H9 (cell line): ENCODE measurements at regions not wholly inside any gene's neighbourhood (a gene's known extent, or its start where the extent isn't known, plus 50 kb on each side); places are given as distances from the start of the nearest gene placed in this dataset.

Experiments used
- DNase-seq: peaks from one replicate; pipeline ENCODE4 v3.0.0-alpha.2; 2017
- H2AFZ ChIP-seq: one replicate; pipeline ENCODE4 v1.6.1; 2013; ENCODE audit warnings: mild to moderate bottlenecking, low read length, control low read depth, moderate library complexity
- H2AK5ac ChIP-seq: 2 replicates; pipeline ENCODE4 v1.6.1; 2013; ENCODE audit warnings: low read length, control low read depth, mixed read lengths; ENCODE audit not compliant: insufficient read length
- H2BK120ac ChIP-seq: one replicate; pipeline ENCODE4 v1.6.1; 2013; ENCODE audit warnings: low read depth, mild to moderate bottlenecking, low read length, control low read depth, inconsistent platforms; ENCODE audit not compliant: poor library complexity, severe bottlenecking
- H2BK12ac ChIP-seq: 2 replicates; pipeline ENCODE4 v1.6.1; 2013; ENCODE audit warnings: low read length, control low read depth, mixed read lengths, low read depth; ENCODE audit not compliant: insufficient read length
- H2BK15ac ChIP-seq: 2 replicates; pipeline ENCODE4 v1.6.1; 2013; ENCODE audit warnings: low read depth, low read length, control low read depth
- H2BK20ac ChIP-seq: one replicate; pipeline ENCODE4 v1.6.1; 2013; ENCODE audit warnings: low read depth, mild to moderate bottlenecking, low read length, control low read depth, inconsistent platforms; ENCODE audit not compliant: poor library complexity, severe bottlenecking
- H2BK5ac ChIP-seq: 2 replicates; pipeline ENCODE4 v1.6.1; 2013; ENCODE audit warnings: low read length, control low read depth, mixed read lengths; ENCODE audit not compliant: insufficient read length
- H3K14ac ChIP-seq: 2 replicates; pipeline ENCODE4 v1.6.1; 2013; ENCODE audit warnings: low read length, control low read depth; ENCODE audit not compliant: insufficient read depth
- H3K18ac ChIP-seq: 2 replicates; pipeline ENCODE4 v1.6.1; 2013; ENCODE audit warnings: low read depth, mild to moderate bottlenecking, mixed read lengths, low read length, control low read depth; ENCODE audit not compliant: insufficient read length
- H3K23ac ChIP-seq: 2 replicates; pipeline ENCODE4 v1.6.1; 2013; ENCODE audit warnings: low read length, control low read depth, mixed read lengths, low read depth; ENCODE audit not compliant: insufficient read length
- H3K23me2 ChIP-seq: 2 replicates; pipeline ENCODE4 v1.6.1; 2013; ENCODE audit warnings: low read depth, mild to moderate bottlenecking, mixed read lengths, low read length, control low read depth; ENCODE audit not compliant: insufficient read length, poor library complexity, severe bottlenecking
- H3K27ac ChIP-seq: 2 replicates; pipeline ENCODE4 v1.5.1; 2013; ENCODE audit warnings: low read length, control low read depth, mixed read lengths, low read depth; ENCODE audit not compliant: insufficient read length
- H3K27me3 ChIP-seq: 2 replicates; pipeline ENCODE4 v1.6.1; 2013; ENCODE audit warnings: low read length, control low read depth, inconsistent platforms; ENCODE audit not compliant: insufficient read depth
- H3K4ac ChIP-seq: 2 replicates; pipeline ENCODE4 v1.6.1; 2013; ENCODE audit warnings: low read depth, mild to moderate bottlenecking, control low read depth, inconsistent platforms, low read length, moderate library complexity
- H3K4me1 ChIP-seq: 2 replicates; pipeline ENCODE4 v1.6.1; 2013; ENCODE audit warnings: low read length, control low read depth, inconsistent platforms; ENCODE audit not compliant: insufficient read depth
- H3K4me2 ChIP-seq: 2 replicates; pipeline ENCODE4 v1.6.1; 2013; ENCODE audit warnings: low read length, control low read depth, mixed read lengths; ENCODE audit not compliant: insufficient read length, insufficient read depth
- H3K56ac ChIP-seq: 2 replicates; pipeline ENCODE4 v1.6.1; 2013; ENCODE audit warnings: low read depth, mild to moderate bottlenecking, mixed read lengths, low read length, control low read depth; ENCODE audit not compliant: insufficient read length
- H3K79me1 ChIP-seq: 2 replicates; pipeline ENCODE4 v1.6.1; 2013; ENCODE audit warnings: low read depth, mild to moderate bottlenecking, moderate library complexity, low read length, control low read depth, inconsistent platforms; ENCODE audit not compliant: insufficient read depth, poor library complexity, severe bottlenecking
- H3K79me2 ChIP-seq: 2 replicates; pipeline ENCODE4 v1.6.1; 2013; ENCODE audit warnings: low read length, control low read depth, inconsistent platforms; ENCODE audit not compliant: insufficient read depth
- H3K9ac ChIP-seq: 2 replicates; pipeline ENCODE4 v1.6.1; 2013; ENCODE audit warnings: low read length, control low read depth, mixed read lengths; ENCODE audit not compliant: insufficient read length; ENCODE audit errors: extremely low read depth
- H3K9me3 ChIP-seq: one replicate; pipeline ENCODE4 v1.6.1; 2013; ENCODE audit warnings: low read depth, low read length, inconsistent platforms; ENCODE audit not compliant: control insufficient read depth
- H3T11ph ChIP-seq: one replicate; pipeline ENCODE4 v1.6.1; 2013; ENCODE audit warnings: mild to moderate bottlenecking, low read length, control low read depth, inconsistent platforms
- H4K20me1 ChIP-seq: one replicate; pipeline ENCODE4 v1.6.1; 2013; ENCODE audit not compliant: control insufficient read depth, insufficient read length, insufficient read depth
- H4K5ac ChIP-seq: 2 replicates; pipeline ENCODE4 v1.6.1; 2013; ENCODE audit warnings: low read depth, mild to moderate bottlenecking, mixed read lengths, low read length, control low read depth; ENCODE audit not compliant: insufficient read length
- H4K8ac ChIP-seq: replicated peaks from 2 replicates; pipeline ENCODE4 v1.6.1; 2013; ENCODE audit warnings: low read length, control low read depth, mixed read lengths, low read depth; ENCODE audit not compliant: insufficient read length
- H4K91ac ChIP-seq: 2 replicates; pipeline ENCODE4 v1.6.1; 2013; ENCODE audit warnings: low read depth, mild to moderate bottlenecking, moderate library complexity, mixed read lengths, low read length, control low read depth; ENCODE audit not compliant: insufficient read length
- H3K27ac Mint-ChIP-seq, 3 experiments: 2 replicates in 2 of 3; 3 replicates in 1 of 3; pipeline ENCODE4 v1.8.0; 2020 to 2021; ENCODE audit warnings: mixed read lengths in 3 of 3, mild to moderate bottlenecking in 1 of 3, moderate library complexity in 1 of 3
- H3K27me3 Mint-ChIP-seq: 2 replicates; pipeline ENCODE4 v1.8.0; 2021; ENCODE audit warnings: low read depth, mild to moderate bottlenecking, moderate library complexity, mixed read lengths
- H3K36me3 Mint-ChIP-seq, 3 experiments: 2 replicates in 2 of 3; 3 replicates in 1 of 3; pipeline ENCODE4 v1.8.0; 2020 to 2021; ENCODE audit warnings: low read depth in 3 of 3, mixed read lengths in 3 of 3; ENCODE audit not compliant: insufficient read depth in 1 of 3
- H3K4me1 Mint-ChIP-seq, 2 experiments: 2 replicates each; pipeline ENCODE4 v1.8.0; 2020; ENCODE audit warnings: mixed read lengths in 2 of 2
- H3K4me3 Mint-ChIP-seq, 2 experiments: 2 replicates in 1 of 2; 3 replicates in 1 of 2; pipeline ENCODE4 v1.8.0; 2020 to 2021; ENCODE audit warnings: mild to moderate bottlenecking in 2 of 2, mixed read lengths in 2 of 2, moderate library complexity in 1 of 2
- H3K9me3 Mint-ChIP-seq, 2 experiments: 2 replicates in 1 of 2; 3 replicates in 1 of 2; pipeline ENCODE4 v1.8.0; 2020; ENCODE audit warnings: mild to moderate bottlenecking in 2 of 2, mixed read lengths in 2 of 2, moderate library complexity in 1 of 2
- WGBS: extraction: QIAGEN DNeasy Blood & Tissue Kit; methylation state at CpG from one replicate; pipeline ENCODE4 v1.1.7; 2013; ENCODE audit warnings: missing lambda C conversion rate, low lambda C conversion rate, mixed read lengths; ENCODE audit not compliant: insufficient read length; ENCODE audit errors: extremely low coverage; 5-methylcytosine and 5-hydroxymethylcytosine counted together
- TF ChIP-seq, protein P1 (sequence below): fragments of 200-600 bp; sonication (generic); conservative IDR thresholded peaks from 3 replicates; pipeline ENCODE4 v1.8.0; 2021; ENCODE audit warnings: antibody characterized with exemption, mild to moderate bottlenecking

DNA sequence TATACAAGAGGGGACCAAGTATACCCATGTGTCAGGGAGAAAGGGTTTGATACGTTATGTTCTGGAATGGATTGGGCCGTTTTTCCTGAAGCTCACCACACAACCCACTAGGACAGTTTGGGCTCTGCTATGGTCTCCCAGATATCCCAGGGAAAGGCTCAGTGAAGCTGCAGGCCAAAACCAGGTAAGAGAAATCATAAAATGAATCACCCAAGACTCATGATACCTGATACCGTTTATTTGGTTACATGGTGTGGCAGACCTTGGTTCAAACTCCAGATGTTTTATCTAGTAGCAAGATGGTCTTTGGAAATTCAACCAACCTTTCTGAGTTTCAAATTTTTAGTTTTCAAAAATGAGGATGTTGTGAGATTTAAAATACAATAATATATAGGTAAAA lies 177.6 kb downstream of the C12orf75 start:
- Histone ChIP-seq H3K18ac (no peak overlapping the region), H4K20me1 (no peaks in the 10 kb centered on the region), H3K23ac (no peak overlapping the region), H3K14ac (no peak overlapping the region), H3K56ac (no peak overlapping the region), H3K4me1 (0 out of 2 replicates have a peak, but pooled peaks cover 2% of the 10 kb centered on the region), H2BK15ac (no peak overlapping the region), H3K79me2 (no peaks in the 10 kb centered on the region), H4K5ac (no peak overlapping the region), H3K79me1 (no peaks in the 10 kb centered on the region), H3K9me3 (no peaks in the 10 kb centered on the region), H3K9ac (no peak overlapping the region), H4K91ac (no peak overlapping the region), H2AFZ (no peak overlapping the region), H2BK5ac (no peak overlapping the region), H3T11ph (no peak overlapping the region), H3K4ac (no peak overlapping the region), H2BK12ac (no peak overlapping the region), H2BK20ac (no peak overlapping the region), H2AK5ac (no peak overlapping the region), H3K23me2 (no peaks in the 10 kb centered on the region), H2BK120ac (no peak overlapping the region), H3K27me3 (no peaks in the 10 kb centered on the region), H3K27ac (no peak overlapping the region), H4K8ac (no peak overlapping the region), H3K4me2 (no peak overlapping the region)
- DNase-seq, result no peak
- TF ChIP-seq, protein P1, sequence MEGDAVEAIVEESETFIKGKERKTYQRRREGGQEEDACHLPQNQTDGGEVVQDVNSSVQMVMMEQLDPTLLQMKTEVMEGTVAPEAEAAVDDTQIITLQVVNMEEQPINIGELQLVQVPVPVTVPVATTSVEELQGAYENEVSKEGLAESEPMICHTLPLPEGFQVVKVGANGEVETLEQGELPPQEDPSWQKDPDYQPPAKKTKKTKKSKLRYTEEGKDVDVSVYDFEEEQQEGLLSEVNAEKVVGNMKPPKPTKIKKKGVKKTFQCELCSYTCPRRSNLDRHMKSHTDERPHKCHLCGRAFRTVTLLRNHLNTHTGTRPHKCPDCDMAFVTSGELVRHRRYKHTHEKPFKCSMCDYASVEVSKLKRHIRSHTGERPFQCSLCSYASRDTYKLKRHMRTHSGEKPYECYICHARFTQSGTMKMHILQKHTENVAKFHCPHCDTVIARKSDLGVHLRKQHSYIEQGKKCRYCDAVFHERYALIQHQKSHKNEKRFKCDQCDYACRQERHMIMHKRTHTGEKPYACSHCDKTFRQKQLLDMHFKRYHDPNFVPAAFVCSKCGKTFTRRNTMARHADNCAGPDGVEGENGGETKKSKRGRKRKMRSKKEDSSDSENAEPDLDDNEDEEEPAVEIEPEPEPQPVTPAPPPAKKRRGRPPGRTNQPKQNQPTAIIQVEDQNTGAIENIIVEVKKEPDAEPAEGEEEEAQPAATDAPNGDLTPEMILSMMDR, result no peak
- Mint-ChIP-seq H3K4me1 (peaks cover 0 to 5% of the 10 kb centered on the region in 2 experiments; a peak in 1 of 4 replicates), H3K27ac (no peak overlapping the region), H3K9me3 (no peaks in the 10 kb centered on the region), H3K27me3 (peaks cover 4% of the 10 kb centered on the region; the same call in 1 of the 2 replicates), H3K4me3 (no peak overlapping the region), H3K36me3 (no peaks in the 10 kb centered on the region; a peak in 1 of 7 replicates)
- no CpG with 5 or more reads among the region's 3 CpGs for WGBS
